GM21825 (cell line): ENCODE measurements at regions not wholly inside any gene's neighbourhood (a gene's known extent, or its start where the extent isn't known, plus 50 kb on each side); places are given as distances from the start of the nearest gene placed in this dataset.

ENCODE experiments used
- ATAC-seq: cut with Tn5 transposase; IDR thresholded peaks from one replicate; pipeline ENCODE4 v1.9.1; 2021; ENCODE audit warnings: mild to moderate bottlenecking, moderate library complexity; ENCODE audit not compliant: unreplicated experiment

DNA sequence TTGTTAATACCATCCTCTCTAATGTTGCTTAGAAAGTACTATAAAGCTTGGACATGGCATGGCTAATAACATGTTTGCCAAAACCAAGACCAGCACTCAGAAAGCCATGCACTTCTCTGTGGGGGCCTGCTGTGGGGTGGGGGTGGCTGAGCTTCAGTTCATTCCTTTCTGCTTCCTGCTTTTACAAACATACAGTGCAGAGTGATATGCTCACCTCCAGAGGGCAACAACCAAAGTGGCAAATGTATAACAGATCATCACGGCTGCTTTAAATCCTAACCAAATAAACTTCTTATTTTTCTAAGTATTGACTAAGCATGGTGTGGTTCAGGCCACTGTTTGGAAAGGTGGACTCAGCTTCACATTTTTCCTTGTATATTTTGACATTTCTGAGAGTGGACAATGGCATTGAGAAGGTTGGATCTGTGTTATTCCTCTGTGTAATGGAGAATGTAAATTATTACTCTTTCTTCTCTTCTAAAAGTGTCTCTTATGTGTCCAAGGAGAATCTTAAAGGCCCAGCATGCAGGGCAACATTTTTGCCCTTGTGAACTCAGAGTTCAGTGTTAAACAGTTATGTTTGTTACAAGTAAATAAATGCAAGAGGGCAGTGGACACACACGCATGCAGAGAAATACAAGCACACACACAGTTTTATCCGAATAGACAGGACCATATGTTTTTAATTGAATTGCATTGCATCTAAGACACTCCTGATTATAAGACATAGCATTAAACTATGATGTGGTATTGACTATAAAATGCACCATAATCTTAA is 186.1 kb downstream of the HERPUD2 start:
- ATAC-seq = no peak

DNA sequence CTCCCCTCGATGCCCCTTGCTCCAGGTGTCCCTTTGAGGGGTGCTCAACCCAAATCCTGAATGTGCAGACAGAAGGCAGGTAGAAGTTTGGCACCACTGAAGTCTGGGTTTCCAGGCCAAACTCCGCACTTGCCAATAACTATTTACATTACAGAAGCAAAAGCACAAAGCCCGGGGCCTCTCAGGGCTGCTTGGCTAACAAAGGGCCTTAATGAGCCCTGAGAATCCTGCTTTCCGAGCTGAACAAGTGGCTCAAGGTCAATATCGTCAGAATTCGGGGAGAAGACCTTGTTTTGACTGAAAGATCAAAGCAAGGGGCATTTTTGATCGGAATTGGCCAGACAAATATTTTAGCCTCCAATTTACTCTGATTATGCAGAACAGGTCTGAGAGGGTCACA is 189.9 kb downstream of the HERPUD2 start:
- no peak for ATAC-seq

DNA sequence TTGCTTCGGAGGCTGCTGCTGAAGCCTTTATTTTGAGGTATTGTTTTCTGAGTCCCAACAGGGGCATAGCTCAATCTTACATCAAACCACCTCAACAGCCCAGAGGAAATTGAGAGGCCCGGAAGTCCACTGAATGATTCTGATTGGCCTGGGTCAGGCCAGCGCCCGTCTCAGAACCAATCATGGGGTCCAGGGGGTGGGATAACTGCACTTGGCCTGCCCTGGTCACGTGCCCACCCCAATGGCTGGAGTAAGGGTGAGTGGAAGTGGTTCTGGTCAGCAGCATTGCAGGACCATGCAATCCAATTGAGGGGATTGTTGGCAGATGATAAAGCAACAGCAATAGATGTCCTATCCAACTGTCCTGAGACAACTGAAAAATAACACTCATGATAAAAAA is 190.6 kb downstream of the HERPUD2 start:
- no peak for ATAC-seq

DNA sequence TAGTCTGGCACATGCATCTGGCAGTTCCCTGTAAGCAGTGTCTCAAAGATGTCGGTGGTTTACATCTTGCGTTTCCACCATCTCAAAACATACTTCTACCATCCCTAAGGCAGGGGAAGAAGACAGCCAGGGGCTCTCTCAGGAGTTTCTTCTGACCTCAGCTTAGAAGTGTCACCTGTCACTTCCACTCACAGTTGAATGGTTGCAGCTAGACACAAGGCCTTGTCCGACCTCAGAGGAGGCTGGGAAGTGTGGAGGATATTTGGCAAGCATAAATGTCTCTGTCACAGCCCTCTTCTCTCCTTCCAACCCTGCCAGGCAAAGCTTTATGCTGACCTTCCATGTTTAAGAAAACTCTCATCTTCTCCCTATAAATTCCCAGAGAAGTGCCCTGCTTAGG is 193.3 kb downstream of the HERPUD2 start:
- ATAC-seq = no peak

DNA sequence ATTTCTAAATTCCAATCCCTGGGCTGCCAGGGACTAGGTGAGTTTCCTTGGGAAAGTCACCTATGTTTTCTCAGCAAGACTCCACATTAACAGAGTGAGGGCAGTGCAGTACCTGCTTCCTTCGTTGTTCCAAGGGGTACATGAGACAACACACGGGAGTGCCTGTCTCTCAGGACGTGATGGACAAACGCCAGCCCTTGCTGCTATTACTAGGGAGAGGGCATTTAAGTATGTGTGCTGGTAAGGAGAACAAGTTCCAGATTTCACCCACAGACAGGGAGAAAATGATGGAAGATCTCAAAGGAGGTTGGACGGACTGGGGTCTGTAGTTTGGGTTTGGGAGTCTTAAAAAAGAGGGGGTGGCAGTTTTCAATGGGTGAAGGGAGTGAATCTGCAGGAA is 195.7 kb downstream of the HERPUD2 start:
- no peak for ATAC-seq

DNA sequence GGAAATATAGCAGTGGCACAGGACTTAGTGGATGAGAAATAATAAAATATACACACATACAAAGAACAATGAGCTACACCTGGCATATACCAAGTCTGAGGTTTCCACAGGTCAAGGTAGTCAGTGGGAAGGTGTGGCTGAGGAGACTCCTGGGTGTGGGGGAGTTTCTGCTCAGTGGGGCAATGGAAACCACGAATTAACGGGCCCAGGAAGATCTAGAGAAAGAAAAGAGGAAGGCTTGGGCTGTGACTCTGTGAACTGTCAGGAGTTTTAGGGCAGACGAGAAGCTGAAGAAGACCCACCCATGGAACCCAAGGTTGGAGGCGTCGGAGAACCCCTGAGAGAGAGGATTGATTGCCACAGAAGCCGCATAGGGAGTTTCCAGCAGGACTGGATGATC is 196.5 kb downstream of the HERPUD2 start:
- no peak for ATAC-seq

DNA sequence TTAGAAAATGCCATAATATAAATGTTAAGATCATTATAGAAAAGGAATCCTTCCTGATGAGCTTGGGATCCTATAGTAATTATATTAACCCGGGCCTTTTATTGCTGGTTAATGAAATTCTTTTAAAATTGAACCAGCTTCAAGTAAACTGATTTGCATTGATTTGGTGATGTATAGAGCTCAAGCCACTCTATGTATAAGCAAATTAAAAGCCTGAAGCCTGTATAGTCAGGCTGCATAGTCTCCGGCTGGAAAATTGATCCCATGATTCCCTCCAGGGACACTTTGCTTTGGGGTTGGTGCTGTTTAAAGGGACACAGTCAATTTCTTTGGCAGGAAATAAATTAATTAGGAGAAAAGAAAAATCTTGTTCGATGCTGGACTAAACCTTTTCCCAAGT is 199.1 kb downstream of the HERPUD2 start:
- ATAC-seq = no peak

DNA sequence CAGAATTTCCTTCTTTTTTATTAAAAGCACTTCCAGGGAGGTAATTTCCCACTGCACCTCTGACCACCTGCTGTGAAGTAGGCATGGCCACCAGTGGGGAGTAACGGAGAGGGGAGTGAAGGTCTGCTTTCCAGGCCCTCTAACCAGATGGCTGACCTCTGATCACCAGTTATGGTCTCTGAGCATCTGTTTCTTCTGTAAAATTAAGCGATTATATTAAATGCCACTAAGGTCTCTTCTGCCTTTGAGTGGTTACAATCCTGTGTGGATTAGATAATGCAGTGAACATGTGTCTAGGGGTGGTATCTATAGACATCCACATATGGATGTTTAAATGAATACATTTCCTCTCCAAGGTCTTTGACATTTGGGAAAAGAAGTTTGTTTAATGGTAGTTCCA is 199.6 kb downstream of the HERPUD2 start:
- ATAC-seq = no peak

DNA sequence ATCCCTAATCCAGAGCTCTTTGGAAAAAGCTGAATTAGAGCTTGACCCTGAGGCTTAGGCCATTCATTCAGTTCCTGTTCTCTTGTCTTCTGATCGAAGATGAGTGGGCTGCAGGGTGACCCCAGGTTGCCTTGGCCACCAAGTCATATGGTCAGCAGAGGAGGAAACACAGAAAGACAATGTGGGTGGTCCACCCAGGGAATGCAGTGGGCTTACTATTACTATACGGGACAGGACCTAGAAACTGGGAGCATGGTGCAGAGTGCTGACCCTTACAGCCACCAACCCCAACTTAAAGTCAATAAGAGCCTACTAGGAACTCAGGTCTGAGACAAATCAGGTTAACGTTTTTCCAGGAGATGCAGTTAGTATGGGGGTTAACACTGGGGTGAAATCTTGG is 200.5 kb downstream of the HERPUD2 start:
- ATAC-seq = no peak

DNA sequence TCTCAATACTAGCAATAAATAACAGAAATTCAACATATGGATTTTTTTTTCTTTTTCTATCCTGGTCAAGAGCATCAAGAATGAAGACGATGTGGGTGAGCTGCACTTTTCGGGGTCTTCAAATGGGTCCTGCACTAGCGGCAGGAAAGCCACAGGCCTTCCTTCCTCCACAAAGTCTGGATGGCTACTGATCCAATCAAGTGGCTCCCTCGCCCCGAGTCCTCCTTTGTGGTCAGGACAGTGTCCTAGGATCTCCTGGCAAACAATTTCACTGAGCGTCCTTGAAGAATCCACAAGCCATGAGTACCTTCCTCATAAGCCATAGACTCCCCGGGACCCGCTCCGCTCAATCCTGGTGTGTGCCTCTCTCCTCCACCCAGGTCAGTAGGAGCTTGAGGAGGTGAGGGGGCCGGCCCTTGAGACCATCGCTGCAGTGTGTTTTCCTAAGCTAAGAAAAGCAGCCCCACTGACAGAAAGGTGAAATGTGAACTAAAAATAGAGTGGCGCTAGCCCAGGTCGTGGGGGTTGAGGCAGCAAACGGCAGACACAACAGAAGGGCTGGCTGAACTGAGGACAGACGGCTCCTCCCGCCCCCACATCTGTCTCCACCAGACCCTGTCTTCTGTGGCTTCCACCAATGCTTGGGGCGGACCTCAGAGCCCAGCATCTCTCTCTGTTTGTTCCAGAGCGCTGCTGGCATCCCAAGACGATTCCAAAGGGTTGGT is 202.3 kb downstream of the HERPUD2 start:
- ATAC-seq = no peak

DNA sequence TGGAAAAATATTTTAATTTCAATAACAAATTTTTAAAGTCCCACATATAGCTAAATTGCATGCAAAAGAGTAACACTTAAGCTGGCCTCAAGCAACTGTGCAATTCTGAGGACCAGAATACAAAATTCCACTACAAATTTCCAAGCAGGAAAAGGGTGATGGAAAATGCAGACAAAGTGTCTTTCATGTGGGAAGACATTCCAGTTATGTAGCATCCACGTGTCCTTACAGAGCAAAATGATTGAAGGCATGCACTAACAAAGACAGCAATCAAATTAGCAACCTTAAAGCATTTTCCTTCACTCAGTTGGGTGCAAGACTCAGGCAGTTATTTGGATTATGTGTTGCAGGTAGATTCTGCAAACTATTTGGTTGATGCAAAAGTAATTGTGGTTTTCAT is 203.7 kb downstream of the HERPUD2 start:
- no peak for ATAC-seq

DNA sequence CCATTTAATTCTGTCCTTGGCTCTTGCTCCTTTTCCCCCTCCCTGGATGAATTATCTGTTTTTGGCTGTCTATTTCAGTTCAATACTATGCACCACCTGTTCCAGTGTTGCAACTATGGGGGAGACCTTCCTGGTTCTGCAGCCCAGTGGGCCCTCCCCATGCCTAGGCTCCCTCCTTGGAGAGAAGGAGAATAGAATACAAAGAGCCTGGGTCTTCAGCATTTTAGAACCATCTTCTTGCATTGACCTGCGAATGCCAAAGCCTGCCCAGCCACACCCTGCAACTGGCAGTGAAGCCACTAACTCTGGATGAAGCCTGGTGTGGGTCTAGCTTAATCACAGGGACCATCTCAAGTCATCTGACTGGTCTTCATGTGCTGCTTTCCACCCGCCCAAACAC is 207.1 kb downstream of the HERPUD2 start:
- ATAC-seq = no peak

DNA sequence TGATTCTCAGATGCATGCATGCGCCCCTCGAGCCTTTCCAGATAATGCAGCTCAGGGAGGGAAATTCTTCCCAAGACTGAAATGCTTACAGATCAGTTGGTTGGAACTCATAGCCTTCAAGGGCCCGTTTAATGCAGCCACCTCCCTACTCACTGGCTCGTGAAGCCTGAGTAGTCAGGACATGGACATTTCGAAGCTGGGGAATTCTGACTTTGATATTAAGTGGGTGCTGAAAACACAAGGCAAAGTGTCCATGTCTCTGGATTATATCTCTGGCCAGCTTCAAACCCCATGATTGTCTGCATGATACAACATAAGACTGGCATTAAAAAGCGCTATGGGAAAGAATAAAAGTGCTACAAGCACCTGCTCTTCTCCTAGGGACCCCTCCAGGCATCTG is 207.5 kb downstream of the HERPUD2 start:
- ATAC-seq = no peak

DNA sequence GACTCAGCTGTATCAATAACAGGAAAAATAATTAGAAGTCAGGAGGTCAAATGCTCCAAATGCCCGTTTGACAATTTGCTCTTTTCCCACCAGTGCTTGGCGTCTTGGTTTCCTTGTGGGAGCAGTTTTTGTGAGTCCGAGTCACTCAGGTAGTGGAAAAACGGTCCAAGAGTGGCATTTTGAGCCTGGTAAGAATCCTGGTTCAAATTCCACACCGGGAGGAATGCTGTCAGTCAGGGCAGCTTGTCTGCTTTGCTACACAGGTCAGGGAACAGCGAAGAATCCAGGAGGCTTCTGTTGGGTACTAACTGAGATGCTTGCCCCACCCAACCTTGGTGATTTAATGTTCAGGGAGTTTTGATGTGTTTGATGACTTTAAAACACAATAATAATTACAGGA is 209.5 kb downstream of the HERPUD2 start:
- no peak for ATAC-seq

DNA sequence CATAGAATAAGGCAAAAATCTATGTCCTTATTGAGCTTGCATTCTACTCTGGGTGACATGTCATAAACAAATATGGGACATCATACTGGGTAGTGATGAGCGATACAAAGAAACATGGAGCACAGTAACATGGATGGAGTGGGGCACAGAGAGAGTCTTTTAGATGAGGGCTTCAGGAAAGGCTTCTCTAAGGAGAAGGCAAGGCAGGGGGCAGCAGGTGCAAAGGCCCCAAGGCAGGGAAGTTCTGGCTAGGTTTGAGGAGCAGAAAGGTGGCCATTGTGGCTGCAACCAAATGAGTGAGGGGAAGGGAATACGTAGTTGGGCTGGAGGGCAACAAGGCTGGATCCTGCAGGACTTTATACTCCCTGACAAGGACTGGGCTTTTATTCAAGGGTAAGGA is 211.4 kb downstream of the HERPUD2 start:
- ATAC-seq = no peak

DNA sequence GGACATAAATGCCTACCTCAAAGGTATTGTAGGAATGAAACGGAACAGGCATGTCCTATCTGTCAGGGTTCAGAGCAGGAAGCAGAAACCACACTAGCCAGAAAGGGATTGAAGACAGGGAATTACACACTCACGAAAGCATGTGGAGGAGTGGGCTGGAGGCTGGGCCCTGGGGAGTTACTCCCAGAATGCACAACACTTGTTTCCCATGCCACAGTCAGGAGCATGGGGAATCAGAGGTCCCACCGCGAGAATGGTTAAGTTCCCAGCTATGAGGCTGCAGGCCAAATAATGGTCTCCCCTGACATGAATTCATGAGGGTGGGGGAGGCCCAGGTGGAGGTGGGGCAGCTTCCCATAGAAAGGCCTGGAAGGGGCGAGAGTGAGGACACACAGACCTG is 212.7 kb downstream of the HERPUD2 start:
- no peak for ATAC-seq

DNA sequence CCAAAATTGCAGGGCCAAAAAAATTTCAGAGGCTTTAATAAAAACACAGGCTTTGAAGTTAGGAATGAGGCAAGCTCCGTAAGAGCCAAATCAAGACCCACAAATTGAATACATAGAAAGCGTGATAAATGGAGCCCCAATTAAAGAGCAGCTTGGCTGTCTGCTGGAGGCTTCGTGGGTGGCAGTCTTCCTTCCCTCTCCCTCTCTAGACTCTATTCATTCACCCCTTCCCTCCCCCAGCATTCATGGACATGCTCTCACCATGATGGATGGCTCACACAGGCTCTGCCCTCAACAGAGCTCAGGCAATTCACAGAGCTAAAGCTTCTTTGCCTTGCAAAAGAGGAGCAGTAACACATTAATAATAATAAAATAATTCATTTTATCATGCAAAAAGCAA is 214.1 kb downstream of the HERPUD2 start:
- ATAC-seq = no peak

DNA sequence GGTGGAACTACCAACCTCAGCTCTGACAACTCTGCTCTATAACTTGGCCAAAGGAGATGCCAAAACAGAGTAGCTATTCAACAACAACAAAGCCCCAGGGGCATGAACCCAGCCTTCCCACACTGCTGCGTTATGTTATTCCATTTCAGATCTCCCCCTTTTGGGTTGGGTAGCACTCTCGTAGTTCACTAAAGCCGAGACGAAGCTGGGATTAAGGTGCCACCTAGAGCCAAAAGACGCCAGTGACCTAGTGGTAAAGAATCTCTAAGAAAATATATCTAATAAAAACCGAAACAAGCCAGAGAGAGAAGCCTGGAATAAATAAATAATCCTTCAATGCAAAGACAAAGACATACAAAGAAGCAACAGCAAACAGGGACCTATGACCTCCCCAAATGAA is 217.3 kb downstream of the HERPUD2 start:
- ATAC-seq = no peak

DNA sequence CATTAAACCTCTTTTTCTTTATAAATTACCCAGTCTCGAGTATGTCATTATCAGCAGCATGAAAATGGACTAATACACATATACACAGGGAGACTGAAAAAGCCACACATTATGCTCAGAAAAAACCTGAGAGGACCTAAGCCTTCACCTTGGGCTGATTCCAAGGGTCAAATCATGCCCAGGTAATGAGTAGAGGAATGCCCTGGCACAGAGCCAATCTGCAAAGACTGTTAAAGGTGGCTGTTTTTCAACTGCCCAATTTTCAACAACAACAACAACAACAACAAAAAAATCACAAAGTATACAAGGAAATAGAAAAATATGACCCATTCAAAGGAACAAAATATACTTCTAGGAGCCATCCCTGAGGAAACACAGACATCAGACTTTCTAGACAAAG is 220.2 kb upstream of the TBX20 start:
- no peak for ATAC-seq

DNA sequence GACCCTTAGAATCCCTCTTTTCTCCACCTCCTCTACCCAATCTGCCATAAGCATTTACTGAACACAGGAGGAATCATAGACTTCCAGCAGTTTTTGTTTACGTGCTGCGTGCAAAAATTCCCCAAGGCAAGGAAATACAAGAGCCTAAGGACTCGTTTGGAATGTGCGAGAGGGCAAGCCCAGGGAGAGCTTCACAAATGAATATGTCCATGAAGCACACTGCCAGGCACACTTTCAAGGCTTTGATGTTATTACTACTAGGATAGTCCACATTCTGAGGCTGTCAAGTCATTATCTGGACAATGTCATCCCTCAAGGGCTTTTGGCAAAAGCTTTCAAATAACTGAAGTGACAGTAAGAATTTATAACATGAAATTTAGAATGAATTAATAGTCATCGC is 214.7 kb upstream of the TBX20 start:
- no peak for ATAC-seq

DNA sequence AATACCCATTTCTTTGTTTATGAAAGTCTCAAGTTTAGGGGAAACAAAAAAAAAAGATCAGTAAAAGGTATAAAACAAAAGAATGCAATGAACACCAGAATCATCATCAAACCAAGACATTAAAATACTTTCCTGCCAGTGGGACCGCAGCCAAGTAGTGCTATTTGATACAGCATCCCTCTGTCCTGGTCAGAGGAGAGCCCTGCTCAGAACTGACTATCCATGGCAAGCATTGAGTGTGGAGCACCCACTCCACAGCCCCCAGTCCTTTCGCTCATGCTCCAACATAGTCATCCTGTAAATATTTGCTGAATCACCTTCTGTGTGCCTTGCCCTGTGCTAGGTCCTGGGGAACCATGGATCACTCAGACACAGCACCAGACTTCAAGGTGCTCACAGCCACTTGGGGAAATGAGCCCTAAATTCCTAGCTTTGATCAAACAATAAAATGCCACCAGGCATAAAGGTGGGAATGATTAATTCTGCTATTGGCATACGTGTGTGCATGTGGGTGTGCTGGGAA is 213.6 kb upstream of the TBX20 start:
- no peak for ATAC-seq

DNA sequence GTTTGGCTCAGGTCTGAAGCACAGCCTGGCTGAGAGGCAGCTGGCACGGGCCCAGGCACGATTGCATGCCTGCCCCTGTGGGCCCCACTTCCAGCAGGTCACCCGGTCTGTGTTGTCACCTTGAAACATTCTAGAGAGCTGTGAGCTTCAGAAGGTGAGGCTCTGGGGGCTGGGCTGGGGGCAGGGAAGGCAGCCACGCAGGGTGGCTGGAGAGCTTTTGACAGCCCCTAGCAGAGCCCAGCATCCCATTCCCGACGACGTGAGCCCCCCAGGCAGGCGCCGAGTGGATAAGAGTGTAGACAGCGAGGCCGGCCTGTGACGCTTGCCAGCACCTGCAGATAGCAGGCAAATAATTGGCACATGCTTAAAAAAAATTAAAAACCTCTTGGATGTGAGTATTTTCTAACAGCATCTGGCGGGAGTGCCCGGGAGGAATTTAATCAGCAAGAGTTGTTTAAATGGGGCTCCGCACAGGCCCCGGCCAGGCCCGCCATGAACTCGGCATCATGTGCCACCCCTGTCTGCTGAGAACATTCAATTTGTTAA is 212.0 kb upstream of the TBX20 start:
- ATAC-seq = no peak
